ENCODE measurements at regions not wholly inside any gene's neighbourhood (a gene's known extent, or its start where the extent isn't known, plus 50 kb on each side); places are given as distances from the start of the nearest gene placed in this dataset.

DNA sequence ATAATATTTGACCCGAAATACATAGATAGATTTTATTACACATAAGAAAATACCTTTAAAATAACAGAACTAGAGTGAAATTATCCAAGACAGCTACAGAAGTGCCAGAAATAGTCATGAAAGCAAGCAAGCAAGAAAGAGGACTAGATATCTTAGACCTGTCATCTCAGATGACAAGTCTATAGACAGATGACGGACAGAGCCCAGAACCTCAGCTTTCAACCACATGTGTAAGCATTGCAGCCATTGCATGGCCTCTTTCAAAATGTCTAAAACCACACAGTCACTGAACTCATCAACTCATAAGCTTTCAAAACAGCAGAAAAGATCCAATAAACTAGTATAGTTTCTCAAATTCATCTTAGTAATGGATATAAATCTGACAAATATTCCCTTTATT is 59.8 kb upstream of the FHIT start:
- DNase-seq: no peak

DNA sequence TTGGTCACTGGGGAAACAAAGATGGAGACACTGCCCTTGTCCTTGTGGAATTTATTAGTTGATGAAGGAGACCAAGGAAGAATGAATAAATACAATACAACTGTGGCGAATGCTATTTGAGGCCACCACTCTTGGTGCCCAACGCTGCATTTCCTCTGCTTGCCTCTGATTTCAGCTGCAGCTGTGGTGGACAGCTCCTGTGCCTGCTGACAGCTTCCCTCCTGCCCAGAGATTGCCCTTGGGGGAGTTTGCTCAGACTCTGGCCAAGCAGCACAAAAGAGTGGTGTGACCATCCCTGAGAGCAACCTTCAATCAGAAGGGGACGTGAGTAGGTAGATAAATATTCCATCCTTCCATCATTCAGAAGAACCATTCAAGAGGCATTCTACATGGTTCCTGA is 64.6 kb upstream of the FHIT start:
- no peak for DNase-seq

DNA sequence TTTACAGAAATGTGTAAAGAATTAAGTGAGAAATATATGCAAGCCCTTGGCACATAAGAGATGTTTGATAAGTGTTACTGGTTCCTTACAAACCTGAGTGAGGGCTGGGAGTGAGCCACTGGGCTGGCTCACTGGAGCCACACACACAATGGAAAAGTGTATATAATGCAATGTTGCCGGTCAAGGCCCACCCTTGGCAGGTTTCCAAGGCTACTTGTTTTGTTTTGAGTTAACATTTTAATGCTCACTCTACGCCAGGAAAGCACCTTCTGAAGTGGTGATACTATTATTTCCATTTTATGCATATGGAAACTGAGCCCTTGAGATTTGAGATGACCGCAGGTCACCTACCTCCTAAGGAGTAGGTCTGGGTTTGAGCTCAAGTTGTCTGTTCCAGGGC is 71.8 kb upstream of the FHIT start:
- no peak for DNase-seq

DNA sequence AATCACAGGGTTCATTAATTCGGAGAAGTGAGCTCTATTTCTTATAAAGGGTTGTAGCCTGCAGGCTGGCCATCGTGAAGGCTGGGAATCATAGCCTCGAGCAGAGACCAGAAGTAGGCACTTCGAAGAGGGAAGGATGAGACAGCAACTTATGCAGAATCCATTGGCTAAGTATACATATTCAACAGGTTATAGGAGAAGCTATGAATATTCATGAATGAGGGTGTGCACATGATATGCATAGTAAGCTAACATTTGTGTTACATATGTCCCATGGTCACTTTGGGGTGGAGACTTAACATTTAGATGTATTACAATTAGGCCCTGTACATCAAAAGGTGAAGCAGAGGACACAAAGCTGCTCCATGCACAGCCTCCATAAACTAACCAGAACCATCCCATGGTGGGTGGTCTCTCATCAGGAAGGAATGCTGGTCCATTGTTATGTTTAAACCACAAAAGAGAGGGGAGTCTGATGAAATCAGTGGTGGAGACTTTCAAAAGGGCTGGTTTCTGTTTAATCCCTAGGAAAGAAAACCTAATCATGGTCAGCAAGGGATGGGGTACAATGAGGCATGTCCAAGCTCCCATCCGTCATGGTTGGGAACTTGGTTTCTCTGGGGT is 80.8 kb upstream of the FHIT start:
- no peak for DNase-seq

DNA sequence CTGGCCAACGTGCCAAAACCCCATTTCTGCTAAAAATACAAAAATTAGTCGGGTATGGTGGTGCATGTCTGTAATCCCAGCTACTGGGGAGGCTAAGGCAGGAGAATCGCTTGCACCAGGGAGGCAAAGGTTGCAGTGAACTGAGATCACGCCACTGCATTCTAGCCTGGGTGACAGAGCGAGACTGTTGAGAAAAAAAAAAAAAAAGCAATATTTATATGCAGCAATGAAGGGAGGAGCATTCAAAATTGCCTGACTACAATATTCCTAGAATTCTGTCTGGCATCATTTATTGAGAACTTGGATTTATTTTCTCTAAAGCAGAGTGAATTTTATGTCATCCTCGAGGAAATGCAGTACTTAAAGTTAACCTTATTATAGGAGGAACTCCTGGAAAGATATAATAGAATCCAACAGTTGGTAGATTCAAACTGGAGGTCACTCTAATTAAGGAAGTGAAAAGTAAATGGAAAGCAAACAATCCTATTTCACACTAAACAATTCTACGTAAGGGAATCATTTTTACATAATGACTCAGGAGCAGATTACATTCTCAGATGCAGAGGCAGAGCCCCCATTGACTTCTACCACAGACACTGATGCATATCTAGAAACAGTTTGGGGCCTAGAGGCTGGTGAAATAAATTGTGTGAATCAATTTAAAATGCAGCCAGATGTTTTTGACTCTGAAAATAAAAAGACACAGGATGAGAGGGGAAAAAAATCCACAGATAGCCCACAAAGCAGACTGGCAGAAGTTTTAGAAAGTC is 82.1 kb upstream of the FHIT start:
- no peak for DNase-seq

DNA sequence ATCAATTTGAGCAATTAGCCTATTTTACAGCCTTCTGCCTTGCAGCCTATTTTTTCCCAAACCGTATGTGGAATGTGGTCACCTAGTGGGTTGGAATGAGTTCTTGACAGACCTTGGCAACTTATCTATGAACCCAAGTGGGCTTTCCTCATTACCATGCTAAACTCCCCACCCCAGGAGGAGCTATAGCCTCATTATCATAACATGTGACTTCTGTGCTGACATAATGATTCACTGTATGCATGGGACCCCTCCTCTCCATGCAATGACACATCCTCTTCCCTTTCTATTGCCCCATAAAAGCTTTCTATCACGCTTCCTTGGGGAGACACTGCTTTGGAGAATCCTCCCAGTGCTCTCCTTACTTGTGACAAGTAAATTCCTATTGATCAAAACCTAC is 83.5 kb upstream of the FHIT start:
- DNase-seq: no peak

DNA sequence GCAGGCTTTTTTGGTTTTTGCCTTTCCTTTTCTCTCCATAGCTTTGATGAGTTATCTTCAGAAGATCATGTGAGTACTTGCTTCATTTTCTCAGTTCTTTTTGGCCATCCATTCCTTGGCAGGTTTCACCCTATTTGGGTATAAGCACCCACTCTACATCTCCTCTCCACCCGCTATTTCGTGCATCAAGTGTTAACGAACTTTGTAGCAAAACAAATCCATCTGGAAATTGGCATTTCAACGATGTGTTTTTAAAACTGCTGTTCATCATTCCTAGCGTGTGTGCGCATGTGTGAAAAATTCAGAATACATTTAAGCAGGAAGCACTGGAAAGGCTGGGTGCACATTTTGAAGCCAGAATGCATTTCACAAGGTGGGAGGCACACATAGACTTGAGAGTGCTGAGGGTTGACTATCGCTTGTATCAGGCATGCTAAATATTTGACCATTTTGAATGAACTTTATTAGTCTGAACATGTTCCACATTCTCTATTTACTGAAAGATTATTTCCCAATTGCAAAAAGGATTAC is 89.7 kb upstream of the FHIT start:
- DNase-seq: no peak

DNA sequence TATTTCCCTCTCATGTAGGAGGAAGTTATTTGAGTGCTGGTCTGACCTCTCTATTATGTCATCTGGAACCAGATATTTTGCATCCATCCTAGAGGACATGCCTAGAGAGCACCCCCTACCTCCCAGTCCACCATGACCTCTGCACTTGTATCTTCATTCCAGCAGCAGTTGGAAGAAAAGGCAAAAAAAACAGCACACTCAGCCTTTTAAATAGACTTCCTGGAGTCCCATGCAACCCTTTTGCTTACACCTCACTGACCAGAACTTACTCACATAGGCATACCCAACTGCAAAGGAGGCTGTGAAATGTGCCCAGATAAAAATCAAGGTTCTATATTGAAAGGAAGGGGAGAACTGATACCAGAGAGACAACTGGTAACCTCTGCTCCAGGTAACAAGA is 92.3 kb upstream of the FHIT start:
- no peak for DNase-seq

DNA sequence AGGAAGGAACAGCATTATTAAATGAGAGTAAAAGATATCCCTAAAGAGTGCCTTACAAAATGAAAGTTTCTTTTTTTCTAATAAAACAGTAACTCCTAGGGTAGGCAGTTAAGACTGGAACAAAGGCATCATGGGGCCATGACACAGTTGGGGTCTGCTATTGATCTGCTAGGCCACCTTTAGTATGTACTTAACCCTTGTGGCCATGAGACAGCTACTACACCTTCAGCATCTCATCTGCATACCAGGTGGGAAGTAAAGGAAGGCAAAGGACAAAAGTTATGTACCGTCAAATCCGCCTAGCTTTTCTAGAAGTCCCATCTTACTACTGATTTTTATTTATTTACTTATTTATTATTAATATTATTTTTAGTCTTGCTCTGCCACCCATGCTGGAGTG is 93.8 kb upstream of the FHIT start:
- DNase-seq: no peak

DNA sequence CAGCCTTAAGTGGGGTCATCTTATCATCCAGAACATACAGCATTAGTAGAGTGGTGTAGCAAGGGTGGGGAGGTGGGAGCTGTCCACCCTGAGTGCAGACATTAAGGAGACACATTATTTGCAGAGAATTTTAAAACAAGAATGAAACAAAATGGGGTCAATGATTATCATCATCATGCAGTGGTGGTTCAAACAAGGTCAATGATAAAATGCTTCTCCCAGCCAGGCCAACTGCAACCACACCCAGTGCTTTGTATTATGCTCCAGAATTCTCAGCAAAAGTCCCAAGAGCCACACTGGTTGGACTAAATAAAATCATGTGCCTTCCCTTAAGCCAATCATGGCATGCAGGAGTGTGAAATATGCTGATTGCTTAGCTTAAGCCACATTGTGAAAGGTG is 96.7 kb upstream of the FHIT start:
- no peak for DNase-seq

DNA sequence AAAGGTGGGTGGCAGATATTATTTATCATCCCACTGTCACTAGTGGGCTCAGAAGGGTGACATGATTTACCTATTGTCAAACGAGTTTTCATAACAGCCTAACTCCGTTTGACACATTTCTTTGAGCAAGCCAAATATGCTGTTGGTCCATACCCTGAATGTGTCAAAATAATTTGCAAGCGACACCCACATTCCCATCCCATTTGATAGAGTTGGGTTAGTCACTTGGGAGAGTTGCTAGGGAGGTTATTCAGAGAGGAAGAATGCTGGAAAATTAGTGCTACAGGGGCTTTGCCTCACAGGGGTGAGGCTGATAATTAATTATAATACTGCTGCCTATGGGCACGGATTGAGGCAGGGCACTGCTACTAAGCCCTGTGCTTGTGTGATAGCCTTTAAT is 98.5 kb upstream of the FHIT start:
- DNase-seq: no peak

DNA sequence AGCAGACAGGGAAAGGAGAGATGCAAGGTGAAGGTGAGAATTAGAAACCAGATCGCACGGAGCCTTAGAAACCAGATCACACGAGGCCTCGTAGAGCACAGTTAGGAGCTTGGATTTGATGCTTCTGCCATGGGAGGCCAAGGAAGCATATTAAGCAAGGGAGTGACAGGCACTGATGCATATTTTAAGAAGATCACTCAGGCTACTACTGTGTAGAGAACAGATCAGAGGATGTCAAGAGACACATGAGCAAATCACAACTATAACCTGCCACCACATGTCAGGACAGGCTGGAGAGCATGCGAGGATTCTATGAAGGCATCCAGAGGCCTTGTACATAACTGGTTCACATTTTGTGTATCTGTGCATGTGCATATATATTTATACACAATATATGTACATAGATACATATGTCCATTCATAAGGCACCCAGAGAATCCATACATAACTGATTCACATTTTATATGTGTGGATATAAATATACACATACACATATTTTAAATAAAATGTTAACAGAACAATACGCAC is 99.6 kb upstream of the FHIT start:
- no peak for DNase-seq

DNA sequence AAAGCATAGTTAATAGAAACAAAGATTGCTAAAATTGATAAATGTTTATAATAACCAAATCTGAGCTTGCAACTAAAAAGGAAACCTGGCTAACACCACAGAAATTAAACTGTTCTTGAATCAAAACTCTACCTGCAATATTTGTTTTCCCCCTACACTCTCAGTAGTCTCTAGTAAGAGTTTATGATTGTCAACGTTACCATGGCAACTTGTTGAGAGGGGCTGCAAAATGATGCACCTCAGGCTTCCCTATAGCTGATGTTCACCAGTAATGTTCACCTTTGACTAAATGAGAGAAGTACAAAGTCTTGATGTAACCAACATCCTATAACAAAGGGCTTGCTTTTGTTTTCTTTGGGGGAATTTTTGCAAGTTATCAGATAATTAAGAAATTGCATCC is 101.1 kb upstream of the FHIT start:
- no peak for DNase-seq

DNA sequence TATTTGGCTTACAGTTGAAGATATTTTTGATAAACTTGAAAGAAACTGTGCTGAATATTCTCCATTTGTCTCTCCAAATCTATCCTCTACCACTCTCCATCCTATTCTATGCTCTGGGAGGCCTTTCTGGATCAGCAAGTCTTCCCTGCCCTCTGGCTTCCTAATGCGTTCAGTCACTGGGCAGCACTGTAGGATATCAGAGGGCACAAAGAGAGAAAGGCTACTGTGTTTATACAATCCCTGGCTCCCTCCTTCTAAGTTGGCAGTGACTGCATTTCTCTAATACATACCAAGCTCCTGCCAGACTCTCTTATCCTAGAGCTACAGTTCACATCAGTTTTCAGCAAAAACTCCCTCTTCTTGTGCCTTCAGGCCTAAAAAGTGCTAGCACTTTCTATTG is 102.1 kb upstream of the FHIT start:
- DNase-seq: no peak

DNA sequence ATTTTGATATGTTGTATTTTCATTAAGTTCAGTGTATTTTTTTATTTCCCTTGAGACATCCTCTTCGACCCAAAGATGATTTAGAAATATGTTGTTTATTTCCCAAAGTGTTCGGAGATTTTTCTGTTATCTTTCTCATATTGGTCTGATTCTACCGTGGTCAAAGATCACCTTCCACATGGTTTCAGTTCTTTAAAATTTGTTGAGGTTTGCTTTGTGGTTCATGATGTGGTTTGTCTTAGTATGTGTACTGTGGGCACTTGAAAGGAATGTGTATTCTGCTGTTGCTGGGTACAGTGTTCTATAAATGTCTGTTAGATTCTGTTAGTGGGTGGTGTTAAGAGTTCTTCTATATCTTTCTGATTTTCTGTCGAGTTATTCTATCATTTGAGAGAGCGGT is 103.4 kb upstream of the FHIT start:
- DNase-seq: no peak

DNA sequence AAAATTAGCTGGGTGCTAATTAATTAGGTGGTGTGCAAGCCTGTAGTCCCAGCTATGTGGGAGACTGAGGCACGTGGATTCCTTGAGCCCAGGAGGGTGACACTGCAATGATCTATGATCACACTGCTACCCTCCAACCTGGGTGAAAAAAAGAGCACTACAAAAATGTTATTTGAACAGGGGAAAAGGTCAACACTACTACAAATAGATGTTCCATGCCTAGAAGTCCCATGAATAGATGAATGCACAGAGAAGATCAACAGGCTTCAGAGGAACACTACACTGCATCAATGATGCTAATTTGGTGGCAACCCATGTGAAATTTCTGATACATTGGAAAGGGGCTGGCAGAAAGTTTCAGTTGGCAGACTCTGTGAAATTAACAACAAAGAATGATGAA is 105.4 kb upstream of the FHIT start:
- DNase-seq: no peak

DNA sequence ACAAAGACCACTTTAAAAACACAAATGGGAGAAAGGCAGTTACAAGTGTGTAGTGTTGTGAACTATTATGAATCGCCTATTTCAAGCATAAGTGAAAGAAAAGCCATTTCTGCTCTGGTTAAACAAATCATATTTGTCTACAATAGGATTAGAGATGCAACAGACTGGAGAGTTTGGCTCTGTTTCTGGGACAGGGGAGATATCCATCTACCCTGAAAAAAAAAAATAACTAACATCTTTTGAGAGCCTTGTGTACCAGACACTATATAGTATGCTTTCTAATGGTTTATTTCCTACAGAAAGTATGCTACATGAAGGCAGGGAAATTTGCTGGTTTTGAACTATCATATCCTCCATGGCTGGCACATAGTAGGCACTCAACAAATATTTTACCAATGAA is 106.7 kb upstream of the FHIT start:
- DNase-seq: no peak

DNA sequence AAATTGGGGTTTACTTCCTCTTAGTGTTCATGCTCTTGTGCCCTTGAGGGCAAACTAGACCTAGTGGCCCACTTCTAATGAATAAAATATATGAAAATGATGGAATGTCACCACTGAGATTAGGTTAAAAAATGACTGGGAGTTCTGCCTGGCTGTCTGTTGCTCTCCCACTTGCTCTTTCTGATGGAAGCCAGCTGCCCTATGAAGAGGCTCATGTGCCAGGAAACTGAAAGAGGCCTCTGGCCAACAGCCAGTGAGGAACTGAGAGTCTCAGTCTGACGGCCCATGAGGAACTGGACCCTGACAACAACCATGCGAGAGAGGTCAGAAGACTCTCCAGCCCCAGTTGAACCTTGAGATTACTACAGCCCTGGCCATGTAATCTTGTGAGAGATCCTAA is 107.1 kb upstream of the FHIT start:
- DNase-seq: no peak

DNA sequence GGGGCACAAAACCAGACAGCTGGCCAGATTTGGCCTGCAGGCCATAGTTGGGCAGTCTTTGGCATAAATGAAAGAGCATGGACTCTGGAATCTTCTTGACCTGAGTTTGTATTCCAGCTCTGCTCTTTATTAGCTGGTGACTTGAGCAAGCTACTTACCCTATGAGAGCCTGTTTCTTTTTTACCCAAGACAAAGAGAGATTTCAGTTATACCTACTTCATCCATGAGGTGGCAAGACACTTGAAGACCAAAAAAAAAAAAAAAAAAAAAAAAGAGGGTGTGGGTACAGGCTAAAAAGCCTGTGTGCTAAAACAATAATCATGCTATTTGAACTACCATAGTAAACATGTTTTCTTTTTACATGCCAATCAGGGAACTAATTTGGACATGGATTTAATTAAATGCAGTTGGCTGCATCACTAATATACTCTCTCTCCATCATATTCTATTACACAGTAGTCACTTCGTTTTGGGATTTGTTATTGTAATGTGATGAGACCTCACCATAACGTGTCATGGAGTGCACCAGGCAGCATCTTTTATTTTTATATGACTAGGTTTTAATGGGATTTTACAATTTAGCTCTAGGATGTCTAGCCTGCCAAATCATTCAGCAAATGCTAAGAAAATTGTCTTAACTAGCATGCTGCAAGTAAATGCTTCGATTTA is 109.2 kb upstream of the FHIT start:
- no peak for DNase-seq

DNA sequence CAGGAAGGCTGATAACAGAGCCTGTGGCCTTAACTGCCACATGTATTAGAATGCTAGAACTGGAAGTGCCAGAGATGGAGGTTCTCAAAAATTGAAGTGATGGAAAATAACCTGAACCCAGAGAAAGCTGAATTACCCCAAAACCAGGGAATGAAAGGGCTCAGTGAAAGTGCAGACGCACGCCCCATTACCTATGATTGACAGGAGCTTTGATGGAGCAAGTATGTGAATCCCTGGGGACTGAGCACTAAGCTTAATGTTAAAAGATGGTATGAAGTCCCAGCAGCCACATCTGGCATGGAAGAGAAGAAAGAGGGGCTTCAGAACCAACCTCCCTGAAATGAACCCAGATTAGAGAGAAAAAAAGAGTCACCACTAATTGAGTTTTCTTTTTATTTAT is 118.4 kb upstream of the FHIT start:
- no peak for DNase-seq

DNA sequence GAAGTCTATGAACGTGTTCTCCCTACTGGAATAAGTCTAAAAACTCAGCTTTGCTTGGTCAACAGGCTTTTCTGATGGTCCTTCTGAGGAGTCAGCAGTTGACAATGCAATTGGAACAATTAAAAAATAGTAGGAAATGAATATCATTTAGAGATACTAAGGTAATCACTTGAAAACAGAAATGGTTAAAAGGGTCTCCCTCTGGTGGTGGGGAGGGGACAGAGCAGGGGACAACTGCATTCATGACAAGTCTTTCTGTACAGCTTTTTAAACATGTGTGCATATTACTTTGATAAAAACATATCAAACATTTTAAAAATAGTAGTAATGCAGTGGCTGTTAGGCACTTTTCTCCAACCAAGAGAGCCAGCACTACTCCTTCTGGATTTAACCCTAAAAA is 119.9 kb upstream of the FHIT start:
- no peak for DNase-seq

DNA sequence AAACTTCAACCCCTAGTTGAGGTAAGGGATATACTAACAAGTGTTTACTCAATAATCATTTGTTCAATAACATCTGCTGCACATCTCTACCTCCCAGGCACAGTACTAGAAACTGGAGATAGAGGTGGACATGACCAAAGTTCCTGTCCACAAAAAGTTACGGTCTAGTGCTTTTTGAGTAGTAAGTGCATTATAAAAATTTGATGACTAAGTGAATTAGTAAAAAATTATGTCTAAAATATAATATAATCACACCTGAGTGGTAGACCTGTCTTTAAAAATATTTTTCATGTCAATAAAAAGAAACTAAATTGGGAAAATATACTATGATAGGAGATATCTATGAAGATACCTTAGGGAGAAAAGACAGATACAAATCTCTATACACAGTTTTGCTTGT is 121.5 kb upstream of the FHIT start:
- no peak for DNase-seq

DNA sequence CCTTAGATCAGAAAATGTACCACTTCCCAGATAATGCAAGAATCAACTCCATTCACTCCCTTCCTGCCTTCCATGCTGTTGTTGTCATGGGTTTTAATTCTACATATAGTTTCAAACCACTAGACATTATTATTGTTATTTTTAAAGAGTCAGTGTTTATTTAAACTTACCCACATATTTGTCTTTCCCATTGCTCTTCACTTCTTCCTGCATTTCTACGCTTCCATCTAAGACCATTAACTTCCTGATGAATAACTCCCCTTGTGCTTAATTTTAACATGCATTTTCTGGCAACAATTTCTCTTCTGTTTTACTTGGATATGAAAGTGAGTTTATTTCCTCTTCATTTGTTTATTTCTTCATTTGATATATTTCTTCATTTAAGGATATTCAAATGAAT is 127.1 kb upstream of the FHIT start:
- DNase-seq: no peak

DNA sequence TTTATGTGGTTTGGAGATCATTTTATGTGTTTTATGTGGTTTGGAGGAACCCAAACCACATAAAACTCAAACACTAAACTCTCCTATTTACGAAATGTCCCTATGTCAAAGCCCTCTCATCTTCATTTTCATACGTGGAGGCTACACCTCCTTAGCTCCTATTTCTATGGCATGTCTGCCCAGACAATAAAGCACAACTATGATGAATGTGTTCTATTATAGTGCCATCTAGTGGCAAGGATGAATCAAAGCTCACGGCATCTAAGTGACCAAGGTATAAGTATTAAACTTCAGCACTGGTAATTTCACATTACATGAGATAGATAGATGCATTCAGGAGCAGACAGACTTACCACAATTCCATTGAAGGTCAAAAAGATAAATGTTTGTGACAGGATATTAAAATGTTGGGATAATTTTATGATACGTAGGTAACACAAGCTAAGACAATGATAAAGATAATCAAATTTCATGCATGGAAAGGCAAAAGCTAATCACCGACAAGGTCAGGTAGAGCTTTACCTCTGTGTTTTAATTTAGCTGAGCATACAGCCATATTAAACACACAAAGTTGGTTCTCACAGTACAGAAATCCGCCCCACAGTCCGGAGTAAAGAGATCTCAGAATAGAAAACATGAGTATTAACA is 130.6 kb upstream of the FHIT start:
- DNase-seq: peak; percentile 21
